Skeletal muscle tissue (tissue), 3 donors: ENCODE measurements at regions not wholly inside any gene's neighbourhood (a gene's known extent, or its start where the extent isn't known, plus 50 kb on each side); places are given as distances from the start of the nearest gene placed in this dataset.
"Not testable (repeated sequence)": the region's sequence is repeated elsewhere in the genome, so short reads cannot be mapped to it uniquely, and the experiment has no call there.

Source experiments
- H3K27ac ChIP-seq: one replicate; pipeline ENCODE4 v1.7.0; 2013; ENCODE audit warnings: mild to moderate bottlenecking, low read depth, low read length, inconsistent platforms
- H3K27me3 ChIP-seq, 3 donors: one replicate each; pipeline ENCODE4 v1.7.0; 2013; ENCODE audit warnings: low read length in 3 of 3; ENCODE audit not compliant: control insufficient read depth in 3 of 3, insufficient read depth in 3 of 3
- H3K36me3 ChIP-seq, 3 donors: one replicate each; pipeline ENCODE4 v1.7.0; 2013; ENCODE audit warnings: low read length in 3 of 3; ENCODE audit not compliant: control insufficient read depth in 3 of 3, insufficient read depth in 3 of 3
- H3K4me1 ChIP-seq, 3 donors: one replicate each; pipeline ENCODE4 v1.7.0; 2013; ENCODE audit warnings: low read length in 3 of 3, mild to moderate bottlenecking in 3 of 3; ENCODE audit not compliant: control insufficient read depth in 3 of 3, insufficient read depth in 3 of 3
- H3K4me3 ChIP-seq, 3 donors: one replicate each; pipeline ENCODE4 v1.7.0; 2013; ENCODE audit warnings: low read length in 3 of 3
- H3K9ac ChIP-seq, 3 donors: one replicate each; pipeline ENCODE4 v1.7.0; 2013; ENCODE audit warnings: low read length in 3 of 3, mild to moderate bottlenecking in 3 of 3, moderate library complexity in 2 of 3, low read depth in 1 of 3
- H3K9me3 ChIP-seq, 3 donors: one replicate each; pipeline ENCODE4 v1.7.0; 2013; ENCODE audit warnings: low read length in 3 of 3; ENCODE audit not compliant: control insufficient read depth in 3 of 3
- donor health status: Osteomylitis.

DNA sequence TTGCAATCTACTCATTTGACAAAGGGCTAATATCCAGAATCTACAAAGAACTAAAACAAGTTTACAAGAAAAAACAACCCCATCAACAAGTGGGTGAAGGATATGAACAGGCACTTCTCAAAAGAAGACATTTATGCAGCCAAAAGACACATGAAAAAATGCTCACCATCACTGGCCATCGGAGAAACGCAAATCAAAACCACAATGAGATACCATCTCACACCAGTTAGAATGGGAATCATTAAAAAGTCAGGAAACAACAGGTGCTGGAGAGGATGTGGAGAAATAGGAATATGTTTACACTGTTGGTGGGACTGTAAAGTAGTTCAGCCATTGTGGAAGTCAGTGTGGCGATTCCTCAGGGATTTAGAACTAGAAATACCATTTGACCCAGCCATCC lies 336.5 kb downstream of the NR2F2 start:
- H3K4me3 ChIP-seq, H3K4me1 ChIP-seq, H3K36me3 ChIP-seq, H3K27ac ChIP-seq, H3K9me3 ChIP-seq, H3K9ac ChIP-seq, H3K27me3 ChIP-seq: not testable (repeated sequence)

DNA sequence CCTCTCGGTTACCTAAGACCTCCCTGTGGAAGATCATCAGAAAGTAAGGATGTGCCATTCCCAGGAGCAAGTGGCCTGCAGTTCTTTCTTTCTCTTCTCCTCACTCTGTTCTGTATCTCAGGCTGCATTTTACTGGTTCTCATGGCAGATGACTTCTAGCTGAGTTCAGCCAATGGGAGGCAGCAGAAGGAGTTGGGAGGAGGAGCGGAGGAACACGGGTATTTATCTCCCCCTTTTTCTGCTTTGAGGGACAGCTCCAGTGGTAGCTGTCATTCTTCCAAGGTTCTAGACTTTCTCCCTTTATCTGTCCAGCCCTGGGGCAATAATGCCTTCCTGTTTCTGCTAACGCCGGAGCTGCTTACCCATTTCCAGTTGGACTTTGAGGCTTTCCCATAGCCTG lies 339.9 kb downstream of the NR2F2 start:
- Histone ChIP-seq H3K4me1 (no peaks in the 10 kb centered on the region), H3K9me3 (no peaks in the 10 kb centered on the region), H3K4me3 (no peak overlapping the region), H3K9ac (no peak overlapping the region), H3K36me3 (no peaks in the 10 kb centered on the region), H3K27ac (no peak overlapping the region), H3K27me3 (no peaks in the 10 kb centered on the region)

DNA sequence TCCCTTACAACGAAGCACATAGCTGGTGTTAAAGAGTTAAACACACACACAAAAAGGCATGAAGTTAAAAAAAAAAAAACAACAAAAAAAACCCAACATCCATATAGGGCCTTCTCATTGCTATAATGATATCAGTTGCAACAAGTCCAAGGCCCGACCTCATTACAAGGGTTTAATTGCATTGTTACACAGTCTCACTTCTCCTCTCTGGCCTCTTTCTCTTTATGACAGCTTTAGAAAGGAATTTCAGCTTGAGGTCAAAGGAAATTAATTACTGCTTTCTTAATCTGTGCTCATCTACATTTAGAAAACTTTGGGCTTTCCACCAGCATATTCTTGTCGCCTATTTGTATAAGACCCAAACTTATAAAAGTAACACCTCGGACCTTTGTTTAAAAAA lies 342.1 kb downstream of the NR2F2 start:
- H3K9me3 ChIP-seq, result no peaks in the 10 kb centered on the region
- no peaks in the 10 kb centered on the region for H3K4me1 ChIP-seq
- no peak overlapping the region for H3K4me3 ChIP-seq
- H3K9ac ChIP-seq, result no peak overlapping the region
- H3K27me3 ChIP-seq, result no peaks in the 10 kb centered on the region
- H3K27ac ChIP-seq, result no peak overlapping the region
- no peaks in the 10 kb centered on the region for H3K36me3 ChIP-seq

DNA sequence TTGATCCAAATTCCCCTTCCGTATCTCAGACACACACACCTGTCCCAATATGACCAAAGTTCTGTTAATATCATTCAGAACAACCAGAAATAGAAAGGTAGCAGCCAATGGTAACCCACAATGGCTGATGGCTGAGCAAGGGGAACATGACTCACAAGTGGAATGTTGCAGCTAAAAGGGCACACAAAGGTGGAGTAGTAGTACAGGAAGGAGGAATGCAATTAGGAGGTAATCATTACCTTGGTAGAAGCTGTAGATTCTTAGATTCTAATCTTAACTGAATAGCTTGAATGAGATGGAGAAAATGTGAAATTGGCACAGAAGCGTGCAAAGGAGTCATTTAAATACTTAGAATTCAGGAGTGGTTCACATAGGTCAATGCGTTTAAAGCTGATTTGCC lies 347.9 kb downstream of the NR2F2 start:
- H3K9me3 ChIP-seq, result no peaks in the 10 kb centered on the region
- no peak overlapping the region for H3K27ac ChIP-seq
- no peaks in the 10 kb centered on the region for H3K36me3 ChIP-seq

DNA sequence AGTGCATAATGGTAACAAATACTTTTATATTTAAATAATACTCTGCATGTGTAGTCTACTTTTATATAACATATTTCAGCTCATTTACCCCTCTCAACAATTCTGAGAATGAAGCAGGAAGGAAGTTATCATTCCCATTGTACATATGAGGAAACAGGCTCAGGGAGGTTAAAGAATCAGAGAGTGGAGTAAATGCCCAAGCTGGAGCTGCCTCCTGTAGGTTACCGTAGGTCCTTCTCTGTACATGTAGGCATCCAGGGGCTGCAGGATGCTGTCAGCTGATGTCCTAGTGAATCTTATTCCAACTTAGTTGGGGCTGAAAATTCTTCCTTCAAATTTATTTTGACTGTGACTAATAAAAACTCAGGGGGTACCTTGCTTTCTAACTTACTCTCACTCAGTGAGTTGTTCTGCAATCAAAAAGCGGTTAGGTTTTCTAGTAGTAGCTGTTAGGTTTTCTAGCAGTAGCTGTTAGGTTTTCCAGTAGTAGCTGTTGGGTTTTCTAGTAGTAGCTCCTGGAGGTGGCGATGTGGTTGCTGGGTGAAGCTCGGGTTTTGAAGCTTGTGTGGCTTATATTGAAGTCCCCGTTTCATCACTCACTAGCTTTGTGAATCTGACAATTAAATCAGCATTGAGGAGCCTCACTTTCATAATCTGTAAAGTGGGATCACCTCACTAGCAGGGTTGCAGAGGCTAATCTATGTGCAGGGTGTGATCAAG lies 357.0 kb downstream of the NR2F2 start:
- Histone ChIP-seq H3K27me3 (no peaks in the 10 kb centered on the region), H3K4me3 (no peak overlapping the region), H3K36me3 (no peaks in the 10 kb centered on the region), H3K9ac (no peak overlapping the region), H3K9me3 (no peaks in the 10 kb centered on the region), H3K27ac (no peak overlapping the region), H3K4me1 (no peaks in the 10 kb centered on the region)

More for the DNA sequence above, 347.9 kb downstream of the NR2F2 start:
- H3K4me3 ChIP-seq, result no peak overlapping the region
- H3K4me1 ChIP-seq, result no peaks in the 10 kb centered on the region
- H3K9ac ChIP-seq, result no peak overlapping the region
- H3K27me3 ChIP-seq, result no peaks in the 10 kb centered on the region

DNA sequence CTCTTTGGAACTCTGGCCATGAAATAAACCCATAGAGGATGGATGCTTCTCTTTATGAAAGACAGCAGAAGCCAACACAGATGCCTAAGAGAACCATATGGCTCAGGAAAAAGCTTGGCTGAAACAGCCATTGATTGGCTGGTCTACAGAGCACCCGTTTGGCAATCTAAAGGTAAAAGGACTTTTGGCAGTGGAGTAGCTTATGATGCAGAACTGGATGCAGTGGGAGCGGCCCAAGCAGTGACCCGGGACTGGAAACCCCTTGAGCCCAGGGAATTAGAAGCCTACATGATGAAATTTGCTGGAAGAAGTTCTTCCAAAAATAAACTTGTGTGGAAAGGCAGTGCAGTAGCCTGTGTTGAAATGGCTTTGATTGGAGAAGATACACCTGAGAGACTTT lies 360.2 kb downstream of the NR2F2 start:
- H3K27ac ChIP-seq, result no peak overlapping the region
- H3K9me3 ChIP-seq, result no peaks in the 10 kb centered on the region
- H3K4me3 ChIP-seq, result no peak overlapping the region
- no peaks in the 10 kb centered on the region for H3K27me3 ChIP-seq
- no peak overlapping the region for H3K9ac ChIP-seq
- no peaks in the 10 kb centered on the region for H3K36me3 ChIP-seq
- no peaks in the 10 kb centered on the region for H3K4me1 ChIP-seq

DNA sequence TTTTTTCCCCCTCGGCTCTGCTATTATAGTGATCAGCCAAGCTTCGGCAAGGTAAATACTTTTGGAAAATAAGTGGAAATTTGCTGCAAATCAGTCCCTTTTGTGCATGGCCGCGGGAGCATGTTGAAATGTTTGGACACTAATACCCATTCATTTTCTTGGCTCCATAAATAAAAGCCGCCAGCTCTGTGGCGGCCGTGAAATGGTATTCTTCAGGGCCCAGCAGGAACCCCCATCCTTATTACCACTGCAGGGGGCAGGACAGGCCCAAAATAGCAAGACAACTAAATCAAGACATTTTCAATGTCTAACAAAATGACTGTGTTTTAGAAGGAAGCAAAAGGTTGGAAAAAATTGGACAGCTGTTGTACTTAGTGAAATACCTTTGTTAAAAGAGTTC lies 362.3 kb downstream of the NR2F2 start:
- H3K9me3 ChIP-seq, result no peaks in the 10 kb centered on the region
- H3K27ac ChIP-seq, result no peak overlapping the region
- H3K4me3 ChIP-seq, result no peak overlapping the region
- H3K4me1 ChIP-seq, result no peaks in the 10 kb centered on the region
- H3K36me3 ChIP-seq, result no peaks in the 10 kb centered on the region
- H3K27me3 ChIP-seq, result no peaks in the 10 kb centered on the region
- H3K9ac ChIP-seq, result no peak overlapping the region

DNA sequence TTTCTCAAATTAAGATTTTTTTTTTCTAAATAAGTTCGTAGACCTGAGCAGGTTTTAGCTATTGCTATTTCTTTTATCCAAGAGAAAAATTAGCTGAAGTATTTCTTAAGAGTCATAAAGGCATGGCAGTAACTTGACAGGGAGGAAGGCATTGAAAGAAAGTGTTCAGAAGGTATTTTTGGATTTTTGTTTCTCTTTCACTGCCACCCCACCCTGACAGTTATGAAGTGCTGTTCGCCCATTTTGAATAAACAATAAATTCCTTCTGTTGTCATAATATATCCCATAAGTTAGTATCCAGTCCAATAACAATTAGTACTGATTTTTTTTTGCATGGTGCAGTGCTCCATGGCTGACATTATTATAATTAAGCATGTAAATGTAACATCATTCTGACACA lies 363.0 kb downstream of the NR2F2 start:
- Histone ChIP-seq H3K36me3 (no peaks in the 10 kb centered on the region), H3K9ac (no peak overlapping the region), H3K4me3 (no peak overlapping the region), H3K27ac (no peak overlapping the region), H3K27me3 (no peaks in the 10 kb centered on the region), H3K4me1 (no peaks in the 10 kb centered on the region), H3K9me3 (no peaks in the 10 kb centered on the region)

DNA sequence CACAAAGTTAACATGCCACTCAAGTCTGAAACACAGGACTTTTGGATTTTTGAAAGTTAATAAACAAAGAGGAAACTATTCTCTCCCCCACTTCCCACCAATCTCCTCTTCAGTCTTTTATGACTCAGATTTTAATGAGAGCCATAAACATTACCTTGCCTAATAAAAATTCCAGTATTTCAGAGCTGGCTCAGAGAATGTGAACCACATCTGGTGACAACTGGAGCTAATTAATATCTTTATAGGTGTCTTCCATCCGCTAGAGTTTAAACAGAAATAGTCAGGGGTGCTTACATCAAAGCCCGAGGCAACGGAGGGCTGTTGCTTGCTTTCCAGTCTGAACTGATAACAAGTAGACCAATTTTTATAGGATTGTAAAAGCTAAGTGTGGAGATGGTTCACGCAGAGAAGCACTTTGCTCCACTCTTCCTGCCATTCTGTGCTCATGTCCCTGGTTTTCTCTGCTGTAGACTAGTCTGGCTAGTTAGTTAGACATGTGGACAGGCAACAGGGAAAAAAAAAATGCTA lies 363.6 kb downstream of the NR2F2 start:
- H3K27me3 ChIP-seq, result no peaks in the 10 kb centered on the region
- H3K4me1 ChIP-seq, result no peaks in the 10 kb centered on the region
- H3K9ac ChIP-seq, result no peak overlapping the region
- H3K9me3 ChIP-seq, result no peaks in the 10 kb centered on the region
- no peak overlapping the region for H3K27ac ChIP-seq
- H3K36me3 ChIP-seq, result no peaks in the 10 kb centered on the region
- no peak overlapping the region for H3K4me3 ChIP-seq

DNA sequence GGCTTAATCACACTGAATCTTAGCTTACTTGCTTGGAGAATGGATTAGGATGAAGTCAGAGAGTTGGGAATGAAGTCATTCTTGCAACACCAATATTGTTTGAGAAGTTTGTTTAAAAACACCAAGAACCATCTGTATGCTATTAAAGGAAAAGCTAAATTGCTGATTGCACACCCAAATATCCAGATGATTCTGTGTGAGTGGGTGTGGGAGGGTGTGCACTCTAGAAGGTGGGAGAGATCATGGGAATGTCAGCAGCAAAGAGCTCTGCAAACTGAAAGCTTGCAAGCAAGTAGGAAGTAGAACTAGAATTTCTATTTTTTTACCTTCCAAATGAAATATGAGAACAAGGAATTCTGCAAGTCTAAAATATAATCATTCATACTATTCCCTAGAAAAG lies 364.9 kb downstream of the NR2F2 start:
- Histone ChIP-seq H3K27me3 (no peaks in the 10 kb centered on the region), H3K36me3 (no peaks in the 10 kb centered on the region), H3K27ac (no peak overlapping the region), H3K9me3 (no peaks in the 10 kb centered on the region), H3K9ac (no peak overlapping the region), H3K4me1 (no peaks in the 10 kb centered on the region), H3K4me3 (no peak overlapping the region)
